ENCODE measurements at regions not wholly inside any gene's neighbourhood (a gene's known extent, or its start where the extent isn't known, plus 50 kb on each side); places are given as distances from the start of the nearest gene placed in this dataset.

DNA sequence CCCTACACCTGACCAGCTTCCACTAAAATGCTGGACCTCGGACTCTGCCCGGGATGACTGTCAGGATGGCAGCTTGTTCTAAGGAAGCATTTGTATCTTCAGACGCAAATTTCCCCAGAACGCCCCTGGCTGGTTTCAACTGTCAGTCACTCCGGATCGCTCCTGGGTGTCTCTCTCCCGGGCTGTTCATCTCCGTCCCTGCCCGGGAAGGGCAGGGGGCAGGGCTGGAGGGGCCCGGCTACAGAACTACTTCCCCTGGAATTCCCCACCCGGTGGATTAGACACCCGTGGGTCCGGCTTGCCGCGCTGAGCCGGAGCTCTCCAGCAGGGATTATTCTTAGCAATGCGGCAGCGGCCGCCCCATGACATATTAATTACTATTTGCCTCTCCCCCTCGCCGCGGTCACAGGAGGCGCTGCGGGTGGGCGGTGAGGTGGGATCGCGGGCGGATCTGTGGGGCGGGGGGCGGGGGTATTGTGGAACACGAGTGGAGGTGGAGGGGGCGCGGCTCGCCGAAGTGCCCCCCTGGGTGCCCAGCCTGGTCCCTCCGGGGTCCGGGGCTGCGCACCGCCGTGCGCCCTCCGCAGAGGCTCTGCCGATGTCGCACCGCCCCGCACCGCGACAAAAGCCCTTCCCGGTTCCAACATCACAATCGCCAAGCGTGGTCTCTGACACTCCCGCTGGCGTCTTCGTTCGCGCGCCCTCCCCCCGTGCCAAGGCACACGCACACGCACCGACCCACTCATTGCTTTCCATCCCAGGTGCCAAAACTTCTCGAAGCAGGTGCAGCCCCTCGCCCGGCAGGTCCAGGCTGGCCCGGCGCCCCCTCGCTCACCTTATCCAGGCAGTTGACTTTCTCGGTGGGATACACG, 276.1 kb upstream of the NEBL start:
- DNase-seq (ENCODE audit: low read depth in 2 of 2), result no peak

DNA sequence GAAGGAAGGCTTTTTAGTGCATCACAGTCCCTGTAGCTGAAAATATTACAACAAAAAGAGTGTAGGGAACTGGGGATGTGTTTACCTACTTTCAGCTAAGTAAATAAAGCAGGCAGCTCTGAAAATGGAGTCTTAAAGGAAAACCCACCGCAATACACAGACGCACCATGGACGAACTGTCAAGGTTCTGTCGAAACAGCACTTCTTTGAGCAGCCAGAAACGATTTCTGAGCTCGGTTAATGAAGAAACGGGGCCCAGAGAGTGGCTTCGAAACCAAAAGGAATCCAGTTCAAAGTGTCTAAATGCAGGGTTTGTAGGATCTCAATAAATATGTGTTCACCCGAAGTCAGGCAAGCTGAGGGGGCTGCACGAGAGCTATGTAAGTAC, 275.4 kb upstream of the NEBL start:
- DNase-seq (ENCODE audit: low read depth in 2 of 2), result no peak

DNA sequence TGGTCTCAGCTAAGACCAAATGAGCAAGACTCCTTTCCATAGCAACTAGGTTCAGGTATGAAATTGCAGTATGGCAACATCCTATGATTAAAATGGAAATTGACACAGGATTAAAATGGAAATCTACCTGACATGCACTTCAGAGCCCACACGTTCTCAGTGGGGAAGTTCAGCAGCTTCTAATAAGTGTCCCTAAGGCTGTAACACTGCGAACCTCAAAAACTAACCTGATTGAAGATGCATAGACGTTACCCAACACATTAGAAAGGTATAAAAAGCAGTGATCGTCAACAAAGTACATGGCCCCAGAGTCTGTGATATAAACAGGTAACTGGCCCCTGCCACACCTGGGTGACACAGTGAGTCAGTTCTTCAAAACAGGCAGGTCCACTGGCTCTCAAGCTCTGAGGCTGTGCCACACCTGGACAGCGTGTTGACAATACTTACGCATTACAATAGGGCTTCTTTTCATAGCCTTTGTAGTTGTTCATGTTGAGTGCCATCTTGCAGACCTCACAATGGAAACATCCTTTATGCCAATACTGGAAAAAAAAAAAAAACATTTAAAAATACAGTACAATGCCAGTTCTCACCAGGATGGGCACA, 274.9 kb upstream of the NEBL start:
- DNase-seq (ENCODE audit: low read depth in 2 of 2), result no peak

DNA sequence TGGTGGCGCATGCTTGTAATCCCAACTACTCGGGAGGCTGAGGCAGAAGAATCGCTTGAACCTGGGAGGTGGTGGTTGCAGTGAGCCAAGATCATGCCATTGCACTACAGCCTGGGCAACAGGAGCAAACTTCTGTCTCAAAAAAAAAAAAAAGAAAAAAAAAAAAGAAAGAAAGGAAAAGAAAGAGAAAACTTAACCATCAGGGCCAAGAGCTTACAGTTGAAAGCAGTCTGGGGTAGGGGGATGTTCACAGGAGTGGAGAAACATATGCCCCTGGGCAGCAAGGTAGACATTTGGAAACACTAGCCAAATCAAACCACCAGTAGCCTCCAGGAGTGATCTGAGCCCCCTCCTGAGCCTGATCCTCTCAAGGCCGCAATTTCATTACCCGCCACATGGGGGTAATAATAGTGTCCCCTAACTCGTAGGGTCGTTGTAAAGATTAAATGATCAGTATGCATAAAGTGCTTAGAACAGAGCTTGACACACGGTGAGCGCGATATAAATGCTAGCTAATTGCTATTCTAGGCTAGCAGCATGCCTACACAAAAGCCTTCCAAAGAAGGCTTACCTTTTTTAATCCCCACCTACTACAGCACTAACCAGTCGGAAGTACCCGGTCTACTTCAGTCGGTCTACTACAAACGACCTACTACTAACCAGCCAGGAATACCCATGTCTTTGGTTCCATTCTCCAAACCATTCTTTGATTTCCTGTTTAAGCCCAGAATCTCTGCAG, 274.3 kb upstream of the NEBL start:
- no peak for DNase-seq (ENCODE audit: low read depth in 2 of 2)

DNA sequence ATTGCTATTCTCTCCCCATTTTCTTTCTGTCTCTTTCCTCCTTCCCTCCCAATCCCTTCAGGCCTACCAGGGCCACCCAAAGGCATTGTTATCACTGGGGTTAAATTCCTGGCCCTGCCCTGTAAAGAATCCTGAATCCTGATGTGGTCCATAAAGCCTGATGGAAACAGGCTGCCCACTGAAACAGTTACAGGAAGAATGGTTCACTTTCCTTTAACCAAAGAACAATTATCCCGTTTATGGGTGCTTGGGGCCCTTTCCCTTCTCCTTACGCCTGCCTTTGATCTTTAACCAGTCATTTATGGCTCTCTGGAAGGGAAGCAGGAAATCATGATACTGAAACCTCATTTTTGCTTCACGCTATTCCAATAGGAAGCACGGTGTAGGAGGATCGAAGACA, 273.1 kb upstream of the NEBL start:
- DNase-seq (ENCODE audit: low read depth in 2 of 2), result no peak

DNA sequence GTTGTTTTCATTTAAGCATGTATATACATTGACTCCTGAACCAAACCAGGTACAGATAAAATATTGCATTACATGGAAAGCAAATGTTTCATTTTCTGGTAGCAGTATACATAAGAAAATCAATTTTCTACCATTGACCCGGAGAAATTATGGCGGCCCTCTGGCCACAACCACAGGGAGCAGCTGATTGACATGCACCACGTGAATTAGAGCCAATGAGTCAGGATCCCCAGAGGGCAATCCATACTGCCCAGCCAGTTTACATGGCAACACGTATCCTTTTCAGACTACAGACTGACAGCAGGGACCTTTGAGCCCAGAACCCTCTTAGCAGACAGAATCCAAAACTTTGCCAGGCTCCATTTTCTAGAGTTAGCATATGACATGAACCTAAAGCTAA, 272.2 kb upstream of the NEBL start:
- no peak for DNase-seq (ENCODE audit: low read depth in 2 of 2)

DNA sequence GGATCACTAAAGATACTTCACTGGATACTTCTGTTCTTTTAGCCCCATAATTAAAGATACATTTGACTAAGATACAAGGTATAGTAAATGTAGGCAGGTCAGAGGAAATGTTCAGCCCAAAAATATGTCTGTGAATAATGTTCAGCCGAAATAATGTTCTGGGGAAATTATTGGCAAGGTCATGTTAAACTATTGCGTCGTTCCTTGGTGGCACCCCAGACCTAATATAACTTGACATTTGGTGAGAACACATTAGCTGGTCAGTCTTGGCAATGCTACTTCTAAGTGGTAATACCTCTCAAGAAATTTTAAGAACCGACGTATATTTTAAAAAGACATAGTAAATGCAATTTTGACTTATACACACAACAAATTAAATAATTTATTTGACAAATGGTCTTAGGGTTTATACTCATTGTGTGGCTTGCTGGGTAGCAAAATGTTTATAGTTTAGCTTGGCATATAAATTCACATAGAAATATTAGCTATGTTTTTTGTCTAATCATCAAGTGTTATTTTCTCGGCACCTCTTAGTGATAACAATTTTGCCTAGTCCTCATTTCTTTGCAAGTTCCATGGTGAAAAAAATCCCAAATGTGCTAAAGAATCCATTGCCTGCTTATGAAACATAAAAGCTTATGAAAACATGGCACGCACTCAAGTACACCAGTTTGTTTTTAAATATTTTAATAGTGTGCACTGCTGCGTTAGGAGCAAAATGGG, 270.3 kb upstream of the NEBL start:
- DNase-seq (ENCODE audit: low read depth in 2 of 2), result no peak

DNA sequence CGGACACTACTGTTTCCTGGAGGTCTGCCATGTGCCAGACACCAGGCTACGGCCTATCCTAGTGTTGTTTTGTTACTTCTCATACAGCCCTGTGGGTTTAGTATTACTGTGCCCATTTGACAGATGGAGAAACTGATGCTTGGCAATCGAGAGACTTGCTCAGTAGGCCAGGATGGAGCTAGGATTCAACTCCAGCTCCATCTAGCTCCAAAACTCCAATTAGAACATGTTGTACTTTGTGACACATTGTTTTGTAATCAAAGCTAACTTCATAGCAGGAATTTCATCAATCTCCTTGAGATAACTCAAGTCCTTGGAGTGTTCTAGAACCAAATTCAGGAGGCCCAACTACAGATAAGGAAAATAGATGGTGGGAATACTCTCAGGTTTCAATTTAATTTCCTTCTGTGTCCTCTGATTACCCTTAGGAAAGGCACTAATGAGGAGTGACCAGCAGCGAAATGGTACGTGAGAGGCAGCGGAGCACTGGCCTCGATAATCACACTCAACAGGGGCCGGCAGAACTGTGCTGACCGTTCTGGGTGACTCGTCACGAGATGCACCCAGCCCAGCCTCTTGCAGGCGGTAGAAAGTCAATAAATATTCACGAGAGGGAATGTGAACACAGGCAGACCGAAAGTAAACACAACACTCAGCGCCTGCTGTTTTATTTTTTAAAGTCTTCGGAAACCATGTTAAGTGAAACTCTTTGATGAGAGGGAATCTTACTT, 269.6 kb upstream of the NEBL start:
- DNase-seq (ENCODE audit: low read depth in 2 of 2), result no peak

DNA sequence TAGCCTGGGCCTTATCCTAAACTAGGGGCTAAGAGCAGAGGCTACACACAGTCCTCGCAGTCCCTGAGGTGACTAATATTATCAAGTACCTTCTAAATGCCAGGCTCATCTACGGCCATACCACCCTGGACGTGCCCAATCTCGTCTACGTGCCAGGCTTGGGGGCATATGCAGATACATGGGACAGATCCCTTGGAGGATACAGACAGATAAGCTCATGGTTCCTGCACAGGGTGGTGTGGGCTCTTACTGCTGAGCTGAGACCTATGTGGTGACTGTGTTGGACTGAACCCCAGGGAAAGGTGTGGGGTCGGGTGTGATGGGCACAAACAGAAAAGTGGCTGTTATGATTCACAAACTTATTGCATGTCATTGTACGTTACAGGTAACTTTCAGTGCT, 268.4 kb upstream of the NEBL start:
- no peak for DNase-seq (ENCODE audit: low read depth in 2 of 2)

DNA sequence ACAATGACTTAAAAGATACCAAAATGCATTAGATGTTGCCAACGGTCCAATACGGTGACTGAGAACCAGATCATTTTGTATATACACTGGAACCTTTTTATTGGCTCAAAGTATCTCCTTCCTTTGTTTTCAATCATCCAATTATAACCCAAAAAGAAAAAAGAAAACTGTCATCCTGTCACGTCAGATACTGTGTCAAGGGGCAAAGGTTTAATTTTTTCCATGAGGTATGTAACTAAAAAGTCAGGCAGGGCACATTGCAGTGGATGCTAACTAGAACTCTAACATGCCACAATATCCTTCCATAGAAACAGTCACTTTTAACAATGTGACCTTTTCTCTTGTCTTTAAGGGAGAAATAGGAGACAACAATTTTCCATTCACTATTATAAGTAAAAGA, 267.6 kb upstream of the NEBL start:
- no peak for DNase-seq (ENCODE audit: low read depth in 2 of 2)

DNA sequence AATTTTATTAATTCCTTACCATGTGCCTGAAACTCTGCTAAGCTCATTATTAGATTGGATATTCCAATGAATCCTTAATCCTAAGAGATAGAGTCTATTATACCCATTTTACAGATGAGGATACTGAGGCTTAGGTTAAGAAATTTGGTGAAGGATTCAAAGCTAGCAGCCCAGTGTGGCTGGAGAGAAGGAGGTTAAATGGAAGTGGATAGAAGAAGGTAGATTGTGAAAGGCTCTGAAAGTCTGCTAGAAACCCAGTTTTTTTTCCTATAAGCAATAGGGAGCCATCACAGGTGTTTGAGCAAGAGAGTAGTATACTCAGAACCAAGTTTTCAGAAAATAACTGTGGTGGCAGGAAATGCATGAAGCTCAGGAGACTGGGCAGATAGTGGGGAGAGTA, 265.8 kb upstream of the NEBL start:
- DNase-seq (ENCODE audit: low read depth in 2 of 2), result no peak

DNA sequence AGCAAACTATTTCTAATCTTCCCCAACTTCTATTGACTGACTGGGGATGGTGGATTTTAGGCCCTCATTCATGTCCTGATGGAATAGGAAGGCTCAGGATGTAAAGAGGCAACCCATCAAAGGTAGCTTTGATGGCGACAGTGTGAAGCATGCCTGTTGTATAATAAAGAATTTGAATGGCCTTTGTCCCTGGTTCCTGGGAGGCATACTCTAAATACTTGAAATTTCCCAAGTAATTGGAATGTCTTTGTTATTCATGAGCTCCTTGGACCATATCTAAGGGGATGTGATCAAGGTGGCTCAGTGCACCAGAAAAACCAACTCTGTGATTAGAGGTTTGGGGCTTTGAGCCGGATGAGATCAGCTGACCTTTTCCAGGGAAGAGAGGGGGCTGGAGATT, 264.5 kb upstream of the NEBL start:
- DNase-seq (ENCODE audit: low read depth in 2 of 2), result no peak

DNA sequence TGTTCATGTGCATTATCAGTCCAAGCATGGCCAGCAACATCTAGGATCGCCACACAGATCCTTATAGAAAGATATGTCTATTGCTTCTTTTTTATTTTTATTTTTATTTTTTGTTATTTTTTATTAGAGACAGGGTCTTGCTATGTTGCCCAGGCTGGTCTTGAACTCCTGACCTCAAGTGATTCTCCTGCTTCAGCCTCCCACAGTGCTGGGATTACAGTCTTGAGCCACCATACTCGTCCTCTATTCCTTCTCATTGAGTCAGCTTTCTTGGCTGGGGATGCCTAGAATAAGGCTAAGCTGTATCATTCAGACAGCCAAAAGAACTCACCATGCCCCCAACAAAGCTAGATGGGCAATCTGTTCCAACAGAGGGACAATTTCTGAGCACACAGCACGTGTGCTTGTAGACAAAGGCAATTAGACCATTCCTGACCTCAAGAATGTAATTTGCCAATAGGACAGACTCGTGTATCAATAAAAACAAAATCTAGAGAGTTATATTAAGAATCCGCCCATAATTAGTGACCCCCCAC, 264.0 kb upstream of the NEBL start:
- DNase-seq (ENCODE audit: low read depth in 2 of 2), result no peak

DNA sequence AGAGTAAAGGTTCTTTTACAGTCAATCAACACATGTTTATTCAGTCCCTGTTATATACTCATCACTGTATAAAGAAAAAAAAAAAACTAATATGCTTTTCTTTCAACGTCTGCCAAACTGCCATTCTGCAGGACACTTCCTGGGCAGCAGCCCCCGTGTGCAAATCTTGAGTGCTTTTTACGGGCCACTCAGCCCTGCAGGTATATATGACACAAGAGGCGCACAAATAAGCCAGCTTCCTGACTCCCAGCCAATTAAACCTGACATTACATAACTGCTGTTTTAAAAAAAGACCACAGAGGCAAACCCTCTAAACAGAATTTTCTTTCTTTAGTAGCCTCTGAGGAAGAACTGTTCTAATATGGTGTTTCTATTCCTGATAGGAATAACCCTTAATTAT, 263.0 kb upstream of the NEBL start:
- no peak for DNase-seq (ENCODE audit: low read depth in 2 of 2)

DNA sequence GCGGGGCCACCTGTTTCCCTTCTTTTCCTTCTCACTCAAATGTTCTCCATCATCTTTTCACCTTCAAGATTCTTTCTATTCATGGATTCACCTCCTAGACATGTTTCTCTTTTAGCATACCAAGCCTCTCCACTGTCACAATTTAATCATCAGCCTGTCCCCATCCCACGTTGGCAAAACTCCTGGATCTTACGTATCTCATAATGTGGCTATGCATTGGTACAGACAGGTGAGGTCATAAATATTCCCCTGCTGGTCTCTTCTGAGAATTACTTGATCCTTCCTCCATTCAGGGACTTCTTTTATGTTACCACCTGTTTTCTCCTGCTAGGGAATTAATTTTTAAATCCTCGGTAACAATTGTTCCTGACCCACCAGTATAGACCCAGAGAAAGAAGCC, 262.6 kb upstream of the NEBL start:
- DNase-seq (ENCODE audit: low read depth in 2 of 2), result no peak

DNA sequence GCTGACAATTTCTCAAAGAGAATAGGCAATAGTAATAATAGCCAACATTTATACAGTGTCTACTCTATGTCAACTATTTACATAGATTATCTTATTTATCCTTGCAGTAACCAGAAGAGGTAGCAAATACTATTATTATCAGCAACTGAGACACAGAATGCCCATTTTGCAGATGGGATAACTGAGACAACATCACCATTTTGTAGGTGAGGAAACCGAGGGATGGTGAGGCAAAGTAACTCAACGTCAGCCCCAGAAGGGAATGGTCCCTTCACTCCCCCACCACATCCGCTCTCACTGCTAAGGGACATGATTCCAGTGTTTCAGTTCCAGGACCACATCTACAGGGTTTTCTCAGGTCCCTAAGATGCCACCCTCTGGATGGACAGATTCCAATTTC, 261.2 kb upstream of the NEBL start:
- no peak for DNase-seq (ENCODE audit: low read depth in 2 of 2)

DNA sequence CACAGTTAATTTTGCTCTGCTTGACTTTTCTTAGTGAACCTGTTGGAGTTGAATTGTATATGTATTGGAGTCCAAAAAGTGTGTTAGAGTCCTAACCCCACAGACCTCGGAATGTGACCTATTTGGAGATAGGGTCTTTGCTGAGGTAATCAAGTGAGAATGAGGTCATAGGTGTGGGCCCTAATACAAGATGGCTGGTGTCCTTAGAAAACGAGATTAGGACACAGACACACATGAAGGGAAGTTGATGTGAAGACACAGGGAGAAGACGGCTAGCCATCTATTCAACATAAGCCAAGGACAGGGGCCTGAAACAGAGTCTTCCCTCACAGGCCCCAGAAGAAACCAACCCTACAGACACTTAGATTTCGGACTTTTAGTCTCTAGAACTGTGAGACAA, 260.6 kb upstream of the NEBL start:
- DNase-seq (ENCODE audit: low read depth in 2 of 2), result no peak

DNA sequence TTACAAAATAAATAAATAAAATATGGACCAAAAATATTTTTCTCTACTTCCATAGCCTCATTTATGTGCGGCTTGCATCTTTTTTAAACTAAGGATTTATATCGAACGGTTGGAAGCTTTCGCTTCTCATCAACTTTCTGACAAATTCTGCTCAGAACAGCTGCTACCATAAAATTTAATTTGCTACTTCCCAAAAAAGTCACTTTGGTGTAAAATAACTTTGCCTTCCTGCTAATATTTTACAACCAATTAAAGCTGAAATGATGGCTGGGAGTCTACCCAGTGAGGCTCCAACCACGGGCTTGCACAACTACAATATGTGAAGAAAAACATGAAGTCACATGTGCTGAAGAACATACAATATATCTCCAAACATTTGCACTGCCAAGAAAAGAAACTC, 253.1 kb upstream of the NEBL start:
- no peak for DNase-seq (ENCODE audit: low read depth in 2 of 2)

DNA sequence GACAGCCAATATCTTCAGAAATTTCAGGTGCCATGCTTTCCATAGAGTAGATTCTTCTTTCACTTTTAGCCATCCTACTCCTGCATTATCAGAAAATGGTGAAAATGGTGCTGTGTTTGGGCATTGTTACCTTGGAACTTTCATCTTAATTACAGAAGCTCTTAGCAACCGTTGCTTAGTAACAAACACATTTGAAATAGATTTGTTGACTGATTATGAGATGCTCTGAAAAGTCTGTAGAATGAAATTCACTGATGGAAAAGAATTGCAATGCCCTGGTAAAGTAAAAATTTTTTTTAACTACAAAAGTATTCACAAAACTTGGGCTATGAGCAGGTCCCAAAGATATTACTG, 249.3 kb upstream of the NEBL start:
- no peak for DNase-seq (ENCODE audit: low read depth in 2 of 2)

DNA sequence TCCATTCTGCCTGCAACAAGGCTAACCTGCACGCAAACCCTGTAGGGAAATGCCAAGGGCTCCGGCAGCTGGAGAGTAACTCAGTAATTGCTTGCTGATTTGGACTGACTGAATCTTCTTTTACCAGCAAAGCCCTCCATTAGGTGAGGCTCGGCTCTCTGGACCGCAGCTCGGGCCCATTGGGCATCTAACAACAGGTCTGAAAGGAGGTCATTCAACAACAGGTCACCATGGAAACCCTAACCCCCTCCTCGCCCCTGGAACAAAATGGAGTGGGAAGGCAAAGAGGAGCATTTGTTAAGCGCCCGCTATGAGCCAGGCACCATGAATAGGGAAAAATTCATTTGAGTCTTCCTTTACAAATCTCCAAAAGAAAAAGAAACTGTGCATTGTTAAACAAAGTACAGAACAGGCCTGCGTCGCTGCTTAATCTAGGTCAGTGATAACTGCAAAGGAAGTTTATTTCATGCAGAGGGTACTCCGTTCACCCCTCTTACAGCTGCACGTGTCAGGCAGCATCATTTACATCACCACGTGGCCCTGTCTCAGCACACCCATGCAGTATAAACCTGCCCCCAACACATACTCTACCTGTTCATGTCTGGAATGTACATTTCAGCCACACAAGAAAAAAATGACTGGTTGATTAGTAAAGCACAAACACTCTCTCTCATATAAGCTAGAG, 248.8 kb upstream of the NEBL start:
- no peak for DNase-seq (ENCODE audit: low read depth in 2 of 2)

DNA sequence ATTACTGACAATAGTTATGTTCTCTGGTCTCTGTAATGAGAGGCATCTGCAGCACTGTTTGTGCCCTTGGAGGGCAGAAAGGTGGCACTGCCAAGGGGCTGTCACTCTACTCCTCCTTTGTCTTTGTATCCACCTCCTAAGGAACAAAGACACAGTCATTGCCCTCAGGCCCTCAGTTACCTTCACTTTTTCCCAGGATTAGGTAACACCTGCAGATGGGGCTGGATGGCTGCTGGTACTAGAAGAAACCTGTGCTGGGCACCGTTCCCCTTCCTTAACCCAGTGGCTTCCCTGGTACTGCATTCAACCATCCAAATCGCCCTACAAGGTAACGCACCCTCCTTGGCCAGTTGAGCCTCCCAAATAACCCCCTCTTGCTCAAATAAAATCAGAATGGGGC, 246.9 kb upstream of the NEBL start:
- DNase-seq (ENCODE audit: low read depth in 2 of 2), result no peak

All from stimulated activated CD8-positive, alpha-beta memory T cell treated with anti-CD3 and anti-CD28 coated beads, Interleukin-15, amount 100 ng/mL, for 48 hours (primary cell).